Caki2 (cell line): ENCODE measurements at regions not wholly inside any gene's neighbourhood (a gene's known extent, or its start where the extent isn't known, plus 50 kb on each side); places are given as distances from the start of the nearest gene placed in this dataset.

ENCODE experiments used
- DNase-seq: peaks from one replicate; pipeline ENCODE4 v3.0.0-alpha.2; 2015; ENCODE audit warnings: low read depth
- in situ Hi-C: cut with HindIII; loops from 2 replicates; pipeline ENCODE4 v1.10.0; 2016; ENCODE audit warnings: low sequenced_read_pairs, low pct_unique_long_range_greater_than_20kb, mixed read lengths

GRCh38 chr4:10188400-10189004 lies 71.9 kb upstream of the WDR1 start:
- DNase-seq, result no peak
- in situ Hi-C loops, result no loop called here

- in situ Hi-C loops, result no loop called here
- no peak for DNase-seq
These were observed 69.9 kb upstream of the WDR1 start for GRCh38 chr4:10186228-10187214.

- no peak for DNase-seq
- in situ Hi-C loops, result no loop called here
These were observed 69.1 kb upstream of the WDR1 start for GRCh38 chr4:10185518-10186227.

- in situ Hi-C loops, result no loop called here
- no peak for DNase-seq
These were observed 67.9 kb upstream of the WDR1 start for GRCh38 chr4:10184501-10184938.

GRCh38 chr4:10184041-10184440 lies 67.4 kb upstream of the WDR1 start:
- in situ Hi-C loops, result no loop called here
- no peak for DNase-seq

- in situ Hi-C loops, result no loop called here
These were observed 66.9 kb upstream of the WDR1 start for GRCh38 chr4:10183462-10183861.

GRCh38 chr4:10182446-10183424 lies 66.1 kb upstream of the WDR1 start:
- in situ Hi-C loops, result no loop called here
- DNase-seq, result no peak

More at GRCh38 chr4:10183462-10183861, 66.9 kb upstream of the WDR1 start:
- no peak for DNase-seq

DNA sequence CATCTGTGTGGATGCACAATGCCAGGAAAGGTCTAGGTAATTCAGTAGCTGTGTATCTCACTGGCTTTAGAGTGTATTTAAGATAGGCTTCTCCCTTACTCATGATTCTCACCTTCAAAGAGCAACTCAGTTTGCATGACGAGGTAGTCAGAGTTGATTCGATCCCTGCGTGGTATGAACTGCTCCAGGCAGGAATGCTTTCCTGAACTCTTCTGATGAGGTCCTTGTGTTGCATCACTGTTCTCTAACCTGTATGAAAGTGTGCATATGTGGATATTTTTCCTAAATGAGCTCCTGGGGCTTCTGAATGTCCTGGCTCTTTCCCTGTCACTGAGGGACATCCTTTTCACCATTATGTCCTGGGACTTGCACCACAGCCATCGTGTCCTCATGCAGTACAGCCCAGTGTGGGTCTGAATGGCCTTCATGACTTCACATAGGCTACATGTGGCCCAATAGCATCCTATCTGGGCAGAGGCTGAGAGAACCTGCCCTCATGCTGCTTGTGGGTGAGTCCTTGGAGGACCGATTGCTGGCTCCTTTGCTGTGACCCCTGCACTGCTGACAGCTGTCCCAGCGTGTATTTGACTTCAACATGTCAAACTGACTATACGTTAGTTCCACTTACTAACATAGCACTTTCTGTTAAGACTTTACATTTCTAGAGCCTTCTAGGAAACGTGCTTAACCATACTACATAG lies 65.3 kb upstream of the WDR1 start:
- no peak for DNase-seq
- in situ Hi-C loops, result no loop called here

GRCh38 chr4:10180927-10181744 lies 64.5 kb upstream of the WDR1 start:
- DNase-seq, result no peak
- in situ Hi-C loops, result no loop called here

GRCh38 chr4:10180603-10180926 lies 64.0 kb upstream of the WDR1 start:
- in situ Hi-C loops, result no loop called here
- DNase-seq, result no peak

DNA sequence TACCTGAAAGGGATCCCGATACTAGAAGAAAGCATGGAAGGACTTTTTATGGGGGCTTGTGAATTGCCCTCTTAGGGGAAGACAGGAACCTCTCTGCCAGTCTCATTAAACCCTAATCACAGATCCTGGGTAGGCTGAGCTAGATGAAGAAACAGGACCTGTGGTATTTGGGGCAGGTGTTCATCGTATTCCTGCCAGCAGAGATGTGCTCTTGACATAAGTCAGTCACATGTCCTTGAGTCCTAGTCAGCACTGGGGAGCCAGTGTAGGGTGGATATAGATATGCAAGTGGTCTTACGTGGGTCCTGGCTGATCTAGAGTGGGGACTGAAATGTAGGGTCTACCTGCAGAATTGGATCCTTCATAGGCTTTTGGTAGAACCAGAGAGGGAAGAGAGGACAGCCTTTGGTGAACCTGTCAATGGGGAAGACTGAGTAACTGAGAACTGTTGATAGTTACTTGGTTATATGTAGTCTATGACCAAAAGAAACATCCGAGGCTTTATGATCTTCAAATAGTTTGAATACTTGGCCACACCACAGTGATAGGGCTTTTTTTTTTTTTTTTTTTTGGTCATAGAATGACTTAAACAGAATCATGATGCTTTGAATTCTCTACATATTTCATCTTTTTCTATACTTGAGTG lies 63.5 kb upstream of the WDR1 start:
- in situ Hi-C loops, result no loop called here
- DNase-seq, result no peak

DNA sequence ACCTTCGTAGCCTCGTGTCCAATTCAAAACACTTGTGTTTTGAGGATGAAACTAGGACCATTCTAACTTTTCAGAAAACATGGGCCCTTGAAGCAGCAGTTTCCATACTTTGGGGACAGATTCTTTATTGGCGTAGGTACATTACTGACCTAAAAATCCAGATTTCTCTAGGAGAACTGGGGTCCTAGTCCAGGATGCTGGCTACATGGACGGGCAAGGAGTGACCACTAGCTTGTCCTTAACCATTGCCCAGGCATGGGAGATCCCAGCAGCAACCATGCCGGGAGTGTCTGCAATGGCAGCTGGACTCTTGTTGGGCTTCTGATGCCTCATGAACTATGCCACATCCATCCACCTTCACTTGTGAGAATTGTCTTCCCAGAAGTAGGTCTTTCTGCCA lies 62.2 kb upstream of the WDR1 start:
- in situ Hi-C loops, result no loop called here
- no peak for DNase-seq

- no peak for DNase-seq
- in situ Hi-C loops, result no loop called here
These were observed 59.0 kb upstream of the WDR1 start for GRCh38 chr4:10175626-10176025.

- DNase-seq, result no peak
- in situ Hi-C loops, result loop anchor here (25.0 kb wide), 1 partner anchor 363 kb away; no protein-coding TSS in a partner anchor
These were observed 57.5 kb upstream of the WDR1 start for GRCh38 chr4:10173754-10174749.
